ENCODE measurements at regions not wholly inside any gene's neighbourhood (a gene's known extent, or its start where the extent isn't known, plus 50 kb on each side); places are given as distances from the start of the nearest gene placed in this dataset.
A peak's percentile ranks its signal among the peaks of the same experiment; 100 is the strongest.
"Not testable (repeated sequence)": the region's sequence is repeated elsewhere in the genome, so short reads cannot be mapped to it uniquely, and the experiment has no call there.

GRCh38 chrX:95823796-95824195 lies 860.8 kb upstream of the DIAPH2 start:
- no peak for FAIRE-seq

- FAIRE-seq, result no peak
Observed at GRCh38 chrX:95835223-95835622, 849.4 kb upstream of the DIAPH2 start.

DNA sequence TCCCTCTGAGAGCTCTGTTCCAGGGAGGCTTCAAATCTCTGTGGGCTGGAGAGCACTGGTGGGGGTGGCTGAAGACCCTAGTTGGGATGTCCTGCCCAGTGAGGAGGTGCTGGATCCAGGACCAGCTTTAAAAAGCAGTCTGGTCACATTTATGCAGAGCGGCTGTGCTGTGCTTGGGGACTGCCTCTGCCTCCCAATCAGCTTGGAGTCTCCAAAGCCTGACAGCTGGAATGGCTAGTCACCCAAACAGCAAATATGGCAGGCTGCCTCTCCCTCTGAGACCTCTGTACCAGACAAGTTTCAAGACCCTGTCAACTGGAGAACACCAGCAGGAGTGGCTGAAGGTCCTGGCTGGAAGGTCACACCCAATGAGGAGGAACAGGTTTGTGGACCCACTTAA lies 848.1 kb upstream of the DIAPH2 start:
- FAIRE-seq, result no peak

- FAIRE-seq, result no peak
Observed at GRCh38 chrX:95841863-95842262, 842.8 kb upstream of the DIAPH2 start.

- no peak for FAIRE-seq
Observed at GRCh38 chrX:95860127-95860526, 824.5 kb upstream of the DIAPH2 start.

GRCh38 chrX:95875661-95876060 lies 809.0 kb upstream of the DIAPH2 start:
- FAIRE-seq, result no peak

- no peak for FAIRE-seq
Observed at GRCh38 chrX:95878874-95879273, 805.8 kb upstream of the DIAPH2 start.

- FAIRE-seq, result no peak
Observed at GRCh38 chrX:95884186-95884585, 800.5 kb upstream of the DIAPH2 start.

DNA sequence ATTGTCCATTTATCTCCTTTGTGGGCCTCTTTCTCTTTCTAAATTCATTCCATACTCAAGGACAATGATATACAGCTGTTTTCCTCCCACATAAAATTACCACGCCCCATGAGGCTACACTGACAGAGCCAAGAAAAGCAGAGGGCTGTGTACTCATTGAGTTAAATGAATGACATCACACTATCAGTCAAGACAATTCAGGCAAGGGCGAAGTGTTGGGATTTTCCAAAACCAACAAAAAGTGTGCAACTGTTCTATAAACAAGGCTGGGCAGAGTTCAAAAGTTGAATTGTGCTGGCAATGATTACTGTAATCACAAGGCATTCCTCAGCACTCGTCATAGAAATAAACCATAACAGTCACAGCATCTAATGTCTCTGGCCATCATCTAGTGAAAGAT lies 799.6 kb upstream of the DIAPH2 start:
- FAIRE-seq, result no peak

GRCh38 chrX:95889279-95889678 lies 795.4 kb upstream of the DIAPH2 start:
- FAIRE-seq, result no peak

DNA sequence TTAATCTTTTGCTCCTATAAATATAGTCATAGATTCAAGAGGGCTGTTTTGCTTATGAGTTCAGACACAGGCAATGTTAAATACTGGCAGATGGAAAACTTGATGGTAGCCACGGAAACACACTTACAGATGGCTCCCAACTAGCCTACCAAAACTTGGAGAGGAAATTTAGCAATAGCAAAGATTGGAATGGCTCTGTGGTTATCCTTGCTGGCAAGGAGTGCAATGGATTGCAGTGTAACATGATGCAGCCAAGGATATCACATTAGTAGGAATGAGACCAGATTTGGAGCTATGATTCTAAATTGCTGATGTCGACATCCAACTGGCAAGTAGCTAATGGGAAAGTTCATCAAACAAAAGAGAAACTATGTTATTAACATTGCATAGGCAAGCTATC lies 791.0 kb upstream of the DIAPH2 start:
- FAIRE-seq, result no peak

GRCh38 chrX:95903490-95903889 lies 781.2 kb upstream of the DIAPH2 start:
- no peak for FAIRE-seq

- FAIRE-seq, result no peak
Observed at GRCh38 chrX:95903975-95904374, 780.7 kb upstream of the DIAPH2 start.

DNA sequence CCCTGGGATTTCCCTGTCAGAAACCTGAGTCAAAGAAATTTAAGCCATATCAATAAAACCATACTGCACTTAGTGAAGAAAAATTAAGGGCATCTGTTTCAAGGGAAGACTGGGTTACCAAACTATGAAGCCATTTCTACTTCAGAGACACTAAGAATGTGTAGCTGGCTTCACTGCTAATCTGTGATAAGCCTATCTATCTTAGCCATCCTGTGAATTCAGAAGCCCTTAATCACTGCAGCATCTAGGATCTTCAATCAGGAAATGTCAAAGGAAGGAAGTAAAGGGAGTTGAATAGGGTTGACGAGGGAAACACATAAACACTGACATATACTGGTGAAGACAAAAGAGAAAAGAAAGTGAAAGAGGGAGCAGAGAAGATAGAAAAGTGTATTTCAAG lies 777.6 kb upstream of the DIAPH2 start:
- no peak for FAIRE-seq

- no peak for FAIRE-seq
Observed at GRCh38 chrX:95911062-95911461, 773.6 kb upstream of the DIAPH2 start.

- FAIRE-seq, result no peak
Observed at GRCh38 chrX:95919605-95920004, 765.0 kb upstream of the DIAPH2 start.

DNA sequence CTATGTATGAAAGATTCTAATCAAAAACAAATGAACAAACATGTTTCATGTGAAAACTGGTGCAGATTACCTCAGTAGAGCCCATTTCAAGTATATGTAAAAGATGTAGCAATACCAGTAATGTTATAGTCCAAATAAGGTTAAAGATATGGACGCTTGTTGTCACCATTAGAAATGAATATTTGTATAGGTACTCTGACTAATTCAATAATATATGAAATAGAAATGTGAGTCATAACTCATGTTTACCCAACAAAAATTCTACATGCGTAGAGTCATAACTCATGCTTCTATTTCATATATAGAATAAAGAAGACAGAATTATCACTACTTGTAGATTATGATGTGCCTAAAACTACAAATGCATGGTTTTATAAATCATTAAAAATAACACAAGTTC lies 739.1 kb upstream of the DIAPH2 start:
- no peak for FAIRE-seq

- FAIRE-seq, result no peak
Observed at GRCh38 chrX:95949588-95949987, 735.1 kb upstream of the DIAPH2 start.

DNA sequence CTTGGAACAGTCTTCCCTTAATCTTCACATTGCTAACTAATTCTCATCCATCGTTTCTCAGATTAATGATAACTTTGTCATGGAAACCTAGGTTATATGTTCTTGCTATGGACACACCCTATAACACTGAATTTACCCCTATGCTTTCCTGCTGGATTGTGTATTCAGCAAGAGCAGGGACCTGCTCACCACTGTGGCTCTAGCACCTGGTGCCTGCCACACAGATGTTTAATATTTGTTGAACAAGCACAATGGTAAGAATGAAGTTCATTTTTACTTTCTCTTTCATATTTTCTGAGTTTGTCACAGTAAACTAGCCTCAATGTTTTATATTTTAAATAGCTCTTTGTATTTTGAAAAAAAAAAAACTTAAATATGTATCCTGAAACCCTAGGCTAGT lies 734.0 kb upstream of the DIAPH2 start:
- peak; percentile 49 for FAIRE-seq

DNA sequence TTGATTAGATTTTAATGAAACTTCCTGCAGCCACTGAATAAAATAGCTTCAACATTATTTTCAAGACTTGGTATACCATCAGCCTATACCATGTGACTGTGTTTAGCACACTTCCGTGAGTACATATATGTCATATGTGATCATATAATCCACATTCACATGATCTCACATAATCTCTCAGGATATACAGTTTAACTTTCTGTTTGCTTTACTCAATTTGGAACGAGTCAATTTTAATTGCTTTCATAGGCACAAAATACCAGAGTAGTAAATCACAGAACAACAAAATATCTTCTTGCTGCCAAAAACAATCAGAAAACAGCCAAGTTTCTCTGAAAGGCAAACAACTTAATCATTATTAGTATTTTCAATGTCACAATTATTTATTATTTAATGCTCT lies 731.1 kb upstream of the DIAPH2 start:
- FAIRE-seq, result no peak

DNA sequence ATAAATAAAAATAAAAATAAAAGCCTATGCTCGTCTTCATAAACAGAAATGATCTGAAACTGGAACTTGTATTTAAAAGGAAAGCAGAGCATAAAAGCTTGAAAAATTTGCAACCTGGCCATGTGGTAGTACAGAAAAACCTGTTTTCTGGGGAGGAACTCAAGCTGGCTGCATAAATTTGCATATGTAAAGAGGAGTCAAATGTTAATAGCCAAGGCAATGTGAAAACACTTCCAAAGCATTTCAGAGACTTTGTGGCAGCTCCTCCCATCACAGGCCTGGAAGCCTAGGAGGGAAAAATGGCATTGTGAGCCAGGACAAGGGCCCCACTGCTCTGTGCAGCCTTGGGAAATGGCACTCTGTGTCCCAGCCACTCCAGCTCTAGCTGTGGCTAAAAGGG lies 727.9 kb upstream of the DIAPH2 start:
- FAIRE-seq, result no peak

DNA sequence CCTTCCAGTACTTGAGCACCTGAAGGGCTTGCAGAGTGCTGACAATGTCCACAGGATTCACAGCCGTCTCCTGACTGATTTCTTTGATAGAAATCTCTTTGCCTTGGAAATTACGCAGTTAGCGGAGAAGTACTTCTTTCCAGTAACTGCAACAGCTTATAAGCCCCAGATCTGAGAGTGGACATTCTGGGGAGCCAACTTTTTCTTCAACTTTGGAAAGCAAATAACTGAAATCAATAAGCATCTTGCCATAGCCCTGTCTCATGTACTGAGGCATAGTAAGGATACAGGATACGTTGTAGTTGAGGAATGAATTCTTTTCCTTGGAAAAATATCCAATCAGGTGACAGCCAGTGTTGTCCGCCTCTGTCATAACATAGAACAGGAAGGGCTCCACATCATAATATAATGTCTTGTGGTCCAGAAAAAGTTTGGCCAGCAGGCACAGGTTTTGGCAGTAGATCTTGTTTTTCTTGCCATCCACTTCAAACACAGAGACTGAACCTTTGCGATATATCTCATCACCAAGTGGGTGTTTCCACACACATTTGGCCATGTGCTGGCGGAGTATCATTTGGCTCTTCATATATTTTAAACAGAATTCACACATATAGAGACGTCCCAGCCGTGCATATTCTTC lies 711.1 kb upstream of the DIAPH2 start:
- not testable (repeated sequence) for FAIRE-seq

DNA sequence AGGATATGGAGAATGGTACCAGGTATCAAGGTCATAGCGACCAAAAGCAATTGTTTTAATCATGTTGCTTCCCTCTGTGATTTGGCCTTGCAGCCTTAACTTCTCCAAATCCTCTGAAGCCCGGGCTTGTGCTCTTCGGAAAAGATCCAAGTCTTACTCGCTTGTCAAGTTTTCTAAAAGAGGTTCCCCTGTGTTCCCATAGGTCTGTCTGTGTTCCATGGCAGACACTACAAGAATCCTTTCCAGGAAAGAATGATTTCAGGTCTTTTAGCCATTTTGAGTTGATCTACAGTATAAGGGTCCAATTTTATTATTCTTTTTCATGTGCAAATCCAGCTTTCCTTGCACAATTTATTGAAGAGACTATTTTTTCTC lies 710.6 kb upstream of the DIAPH2 start:
- no peak for FAIRE-seq

- FAIRE-seq, result no peak
Observed at GRCh38 chrX:95974890-95975289, 709.8 kb upstream of the DIAPH2 start.

DNA sequence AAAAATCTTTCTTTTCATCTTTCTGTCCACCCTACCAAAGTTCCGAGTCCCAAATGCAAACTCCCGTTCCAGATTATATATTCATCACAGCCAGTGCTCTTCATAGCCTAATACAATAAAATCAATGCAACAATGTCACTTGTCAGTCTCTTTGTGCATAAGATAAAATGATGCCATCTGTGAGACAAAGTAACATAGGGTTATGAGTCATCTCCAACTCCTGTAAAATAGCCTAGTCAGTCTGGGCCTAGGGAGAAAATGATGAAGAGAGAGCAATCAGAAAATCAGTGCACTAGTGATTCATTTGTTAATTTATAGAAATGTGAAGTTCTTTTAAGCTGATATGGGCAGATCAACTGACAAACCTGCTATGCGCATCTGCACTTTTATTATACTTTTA lies 689.1 kb upstream of the DIAPH2 start:
- FAIRE-seq, result no peak

DNA sequence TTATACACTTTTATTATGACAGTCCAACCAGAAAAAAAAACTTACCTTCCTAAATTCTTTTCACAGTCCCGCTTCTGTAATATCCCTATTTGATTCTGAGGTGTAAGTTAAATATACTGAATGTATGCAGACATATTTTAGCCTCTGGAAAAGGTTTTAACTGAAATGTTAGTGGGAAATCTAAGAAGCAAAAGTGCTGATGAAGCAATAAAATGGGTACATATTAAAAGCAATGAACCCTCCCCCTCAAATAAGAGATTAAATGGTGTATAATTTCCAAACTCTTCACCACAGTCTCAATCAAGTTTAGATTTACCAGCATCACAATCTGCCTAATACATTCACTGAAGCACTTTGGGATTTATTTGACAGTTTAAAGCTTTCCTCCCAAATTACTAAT lies 688.3 kb upstream of the DIAPH2 start:
- no peak for FAIRE-seq

Data from A204.1 (cell line).